ENCODE measurements at regions not wholly inside any gene's neighbourhood (a gene's known extent, or its start where the extent isn't known, plus 50 kb on each side); places are given as distances from the start of the nearest gene placed in this dataset.

- TF ChIP-seq ATF2 (IDR thresholded peaks at IDR 0.05; ENCODE audit: low read length), result no peak
- no peak for TF ChIP-seq ZNF274 (IDR thresholded peaks at IDR 0.05; ENCODE audit: insufficient read depth, insufficient read length)
These were observed 329.8 kb upstream of the PDE4D start (continued) for GRCh38 chr5:60223342-60223741.

GRCh38 chr5:60219921-60220320 lies 326.4 kb upstream of the PDE4D start:
- in situ Hi-C loops (cut with MboI), result no loop called here
- Histone ChIP-seq H3K9me3 (replicated peaks; ENCODE audit: control insufficient read depth, insufficient read depth, low read length) (no peaks in the 10 kb centered on the region), H4K20me1 (ENCODE audit: control insufficient read depth, insufficient read depth) (no peaks in the 10 kb centered on the region), H3K4me1 (ENCODE audit: control insufficient read depth, insufficient read depth, low read length) (no peaks in the 10 kb centered on the region), H3K27ac (ENCODE audit: control insufficient read depth, insufficient read depth) (no peak overlapping the region), H3K79me2 (ENCODE audit: control insufficient read depth, insufficient read depth, low read length) (no peaks in the 10 kb centered on the region), H3K4me2 (ENCODE audit: control insufficient read depth, insufficient read depth) (no peak overlapping the region), H3K36me3 (ENCODE audit: control insufficient read depth in 2 of 2, insufficient read depth in 2 of 2, low read length in 1 of 2) (no peaks in the 10 kb centered on the region), H3K4me3 (no peak overlapping the region), H3K9ac (ENCODE audit: control insufficient read depth, insufficient read depth, low read length) (no peak overlapping the region), H3K27me3 (replicated peaks in 1 of 2; ENCODE audit: control insufficient read depth in 2 of 2, insufficient read depth in 2 of 2, low read length in 1 of 2) (no peaks in the 10 kb centered on the region), H2AFZ (ENCODE audit: control insufficient read depth, low read depth, low read length) (no peak overlapping the region)
- ATAC-seq, result no peak
- ChIA-PET SMC1A (ENCODE audit: uncharacterized antibody, unreplicated experiment) (interaction anchor here (1.2 to 1.3 kb wide), 3 partner anchors 9 to 468 kb away, joined by 3 to 5 read pairs (median 3); no protein-coding TSS in a partner anchor), POLR2A (no interaction called here), RAD21 (ENCODE audit: unreplicated experiment) (interaction anchor here (0.9 kb wide), 1 partner anchor 33 kb away, joined by 3 read pairs; no protein-coding TSS in a partner anchor), CTCF (interaction anchor here (1.3 kb wide), 1 partner anchor 10 kb away, joined by 3 read pairs; no protein-coding TSS in a partner anchor)
- intact Hi-C loops (cut with micrococcal nuclease; ENCODE audit: unreplicated experiment), result no loop called here
- no peak for FAIRE-seq
- DNase-seq (ENCODE audit: low read depth, low spot score), result no peak
- TF ChIP-seq HCFC1 (IDR thresholded peaks at IDR 0.05; ENCODE audit: low read length) (no peak), WRNIP1 (IDR thresholded peaks at IDR 0.05; ENCODE audit: borderline replicate concordance, low read depth, low read length) (no peak), HDGF (IDR thresholded peaks at IDR 0.05) (no peak), ZBTB11 (CRISPR knock-in tag; IDR thresholded peaks at IDR 0.05) (no peak), ZNF24 (IDR thresholded peaks at IDR 0.05) (no peak), JUNB (IDR thresholded peaks at IDR 0.05) (no peak), NKRF (conservative IDR thresholded peaks at IDR 0.05) (no peak), SRF (IDR thresholded peaks at IDR 0.05; ENCODE audit: low read depth in 2 of 2, low read length in 2 of 2) (no peak), RFX5 (IDR thresholded peaks at IDR 0.05; ENCODE audit: low read depth, low read length) (no peak), MLLT1 (IDR thresholded peaks at IDR 0.05) (no peak), POLR2AphosphoS2 (IDR thresholded peaks at IDR 0.05; ENCODE audit: low read depth, low read length) (no peak), ZNF207 (IDR thresholded peaks at IDR 0.05; ENCODE audit: borderline replicate concordance) (no peak), ATF7 (IDR thresholded peaks at IDR 0.05; ENCODE audit: low read depth) (no peak), SIX5 (IDR thresholded peaks at IDR 0.05; ENCODE audit: low read depth, low read length, severe bottlenecking) (no peak)
- WGBS (ENCODE audit: insufficient coverage, insufficient replicate concordance, low lambda C conversion rate, missing lambda C conversion rate), result 58% methylated on average over 1 of the region's 1 CpG
- BruUV-seq (replicated peaks), result no TSS peak
